ENCODE measurements at regions not wholly inside any gene's neighbourhood (a gene's known extent, or its start where the extent isn't known, plus 50 kb on each side); places are given as distances from the start of the nearest gene placed in this dataset.

DNA sequence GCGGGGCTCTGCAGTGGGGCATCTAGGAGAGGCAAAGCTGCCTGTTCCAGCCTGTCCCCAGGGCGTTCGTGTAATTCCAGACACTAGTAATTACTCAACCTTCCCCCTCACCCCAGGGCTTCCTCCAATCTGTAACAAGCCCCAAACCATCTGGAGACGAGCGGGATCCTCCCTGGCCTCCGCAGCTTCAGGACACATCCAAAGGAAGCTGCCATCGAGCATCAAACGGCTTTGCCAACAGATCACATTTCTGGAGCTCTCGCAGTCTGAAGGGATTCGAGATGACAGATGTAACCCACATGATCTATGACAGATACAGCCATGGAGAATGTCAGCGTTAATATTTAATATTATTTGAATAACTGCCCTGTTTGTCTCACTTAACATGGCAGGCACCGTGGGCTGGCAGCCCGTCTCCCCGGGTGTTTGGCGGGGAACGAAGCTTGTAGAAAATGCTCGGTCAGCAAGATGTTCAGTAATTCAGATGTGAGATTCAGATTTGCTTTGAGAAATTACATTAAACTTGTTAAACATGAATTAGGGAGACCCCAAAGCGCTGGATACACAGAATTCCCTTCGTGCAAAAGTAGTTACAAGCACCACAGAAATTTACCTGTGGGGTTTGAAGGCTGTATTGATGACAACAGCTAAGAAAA, 108.5 kb upstream of the C7orf33 start:
- DNase-seq (ENCODE audit: low read depth), result no peak
- TF ChIP-seq, protein P1, sequence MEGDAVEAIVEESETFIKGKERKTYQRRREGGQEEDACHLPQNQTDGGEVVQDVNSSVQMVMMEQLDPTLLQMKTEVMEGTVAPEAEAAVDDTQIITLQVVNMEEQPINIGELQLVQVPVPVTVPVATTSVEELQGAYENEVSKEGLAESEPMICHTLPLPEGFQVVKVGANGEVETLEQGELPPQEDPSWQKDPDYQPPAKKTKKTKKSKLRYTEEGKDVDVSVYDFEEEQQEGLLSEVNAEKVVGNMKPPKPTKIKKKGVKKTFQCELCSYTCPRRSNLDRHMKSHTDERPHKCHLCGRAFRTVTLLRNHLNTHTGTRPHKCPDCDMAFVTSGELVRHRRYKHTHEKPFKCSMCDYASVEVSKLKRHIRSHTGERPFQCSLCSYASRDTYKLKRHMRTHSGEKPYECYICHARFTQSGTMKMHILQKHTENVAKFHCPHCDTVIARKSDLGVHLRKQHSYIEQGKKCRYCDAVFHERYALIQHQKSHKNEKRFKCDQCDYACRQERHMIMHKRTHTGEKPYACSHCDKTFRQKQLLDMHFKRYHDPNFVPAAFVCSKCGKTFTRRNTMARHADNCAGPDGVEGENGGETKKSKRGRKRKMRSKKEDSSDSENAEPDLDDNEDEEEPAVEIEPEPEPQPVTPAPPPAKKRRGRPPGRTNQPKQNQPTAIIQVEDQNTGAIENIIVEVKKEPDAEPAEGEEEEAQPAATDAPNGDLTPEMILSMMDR (IDR thresholded peaks at IDR 0.05; ENCODE audit: low read depth, low read length, missing control alignments), result no peak
- no peak overlapping the region for H3K4me3 ChIP-seq (ENCODE audit: low read depth, low read length)

DNA sequence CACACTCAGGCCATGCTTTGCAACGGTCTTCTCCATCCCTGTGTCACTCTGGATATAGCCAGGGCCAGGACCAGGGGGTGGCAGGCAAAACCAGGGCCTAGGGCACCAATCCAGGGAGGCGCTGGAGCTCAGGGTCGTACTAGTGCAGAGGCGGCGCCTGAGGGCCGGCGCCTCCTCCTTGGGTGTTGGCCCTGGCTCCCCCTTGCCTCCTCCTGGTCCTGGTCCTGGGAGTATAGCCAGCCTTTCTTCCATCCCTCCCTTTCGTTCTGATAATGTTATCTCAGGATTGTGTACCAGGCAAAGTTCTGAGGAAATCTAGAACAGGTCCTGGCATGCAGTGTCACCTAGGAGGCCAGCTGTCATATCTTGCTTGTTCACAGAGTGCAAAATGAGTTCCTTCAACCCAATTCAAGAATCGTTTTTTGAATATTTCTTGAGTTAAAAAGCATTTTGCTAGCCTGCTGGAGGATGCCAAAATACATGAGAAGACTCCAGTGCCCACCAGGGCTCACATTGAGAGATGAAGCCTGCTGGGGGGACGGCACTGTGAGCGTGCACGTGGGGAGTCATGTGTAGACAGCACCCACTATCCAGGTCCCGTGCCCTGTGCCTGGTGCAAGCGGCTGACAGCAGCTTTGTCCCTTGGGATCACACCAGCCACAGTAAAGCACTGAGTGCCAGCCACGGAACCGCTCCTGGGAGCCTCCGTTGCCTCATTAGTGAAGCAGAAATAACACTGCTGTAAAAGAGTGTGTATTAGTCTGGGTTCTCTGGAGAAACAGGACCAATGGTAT, 106.9 kb upstream of the C7orf33 start:
- TF ChIP-seq, protein P1 (IDR thresholded peaks at IDR 0.05; ENCODE audit: low read depth, low read length, missing control alignments), result no peak
- no peak overlapping the region for H3K4me3 ChIP-seq (ENCODE audit: low read depth, low read length)
- DNase-seq (ENCODE audit: low read depth), result no peak

DNA sequence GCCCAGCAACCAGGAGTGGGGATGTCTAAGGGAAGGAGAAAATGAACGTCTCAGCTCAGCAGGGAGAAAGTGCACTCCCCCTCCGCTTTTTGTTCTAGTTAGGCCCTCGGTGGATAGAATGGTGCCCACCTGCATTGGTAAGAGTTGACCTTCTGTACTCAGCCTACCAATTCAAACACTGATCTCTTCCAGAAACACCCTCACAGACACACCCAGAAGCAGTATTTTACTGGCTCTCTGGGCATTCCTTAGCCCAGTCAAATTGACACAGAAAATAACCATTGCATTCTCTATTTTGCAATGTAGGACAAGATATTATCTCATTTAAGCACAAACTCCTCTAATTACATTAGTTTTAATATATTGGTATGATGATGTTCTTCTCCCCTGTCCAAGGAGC, 106.1 kb upstream of the C7orf33 start:
- TF ChIP-seq, protein P1 (IDR thresholded peaks at IDR 0.05; ENCODE audit: low read depth, low read length, missing control alignments), result no peak
- no peak overlapping the region for H3K4me3 ChIP-seq (ENCODE audit: low read depth, low read length)
- DNase-seq (ENCODE audit: low read depth), result no peak

DNA sequence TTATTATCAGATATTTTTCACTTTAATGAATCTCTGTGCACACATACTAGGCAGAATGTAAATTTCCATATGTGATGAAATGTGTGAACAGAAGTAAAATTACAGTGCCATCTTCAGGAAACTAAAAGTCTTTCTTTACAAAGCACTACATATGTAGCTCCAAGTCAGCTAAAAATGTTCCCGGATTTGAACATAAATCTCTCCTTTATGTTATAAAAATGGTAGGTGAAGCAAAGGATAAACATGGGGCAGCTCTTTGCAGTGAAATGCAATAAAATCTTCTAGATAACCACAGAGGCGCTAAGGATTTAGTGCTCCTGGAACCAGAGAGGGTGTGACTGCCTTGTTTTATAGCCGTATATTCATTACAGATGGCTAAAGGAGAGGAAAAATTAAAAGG, 104.9 kb upstream of the C7orf33 start:
- no peak overlapping the region for H3K4me3 ChIP-seq (ENCODE audit: low read depth, low read length)
- TF ChIP-seq, protein P1 (IDR thresholded peaks at IDR 0.05; ENCODE audit: low read depth, low read length, missing control alignments), result no peak
- no peak for DNase-seq (ENCODE audit: low read depth)

DNA sequence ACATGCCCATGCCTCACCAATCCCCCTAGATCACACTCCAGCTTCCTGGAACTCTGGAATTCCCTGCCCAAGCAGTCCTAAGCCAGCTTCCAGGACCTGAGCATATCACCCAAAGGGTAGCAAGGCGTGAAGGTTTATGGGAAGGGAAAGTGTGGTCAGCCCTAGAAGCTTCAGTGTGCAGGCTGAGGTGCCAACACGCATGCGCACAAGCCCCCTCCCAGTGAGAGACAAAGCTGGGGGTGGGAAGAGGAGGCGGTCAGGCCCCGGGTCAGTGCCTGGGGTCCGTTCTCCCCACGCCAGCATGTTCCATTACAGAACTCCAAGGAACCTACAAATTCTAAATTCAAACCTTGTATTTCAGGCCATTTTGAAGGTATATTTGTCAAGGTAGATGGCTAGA, 103.6 kb upstream of the C7orf33 start:
- TF ChIP-seq, protein P1 (IDR thresholded peaks at IDR 0.05; ENCODE audit: low read depth, low read length, missing control alignments), result no peak

DNA sequence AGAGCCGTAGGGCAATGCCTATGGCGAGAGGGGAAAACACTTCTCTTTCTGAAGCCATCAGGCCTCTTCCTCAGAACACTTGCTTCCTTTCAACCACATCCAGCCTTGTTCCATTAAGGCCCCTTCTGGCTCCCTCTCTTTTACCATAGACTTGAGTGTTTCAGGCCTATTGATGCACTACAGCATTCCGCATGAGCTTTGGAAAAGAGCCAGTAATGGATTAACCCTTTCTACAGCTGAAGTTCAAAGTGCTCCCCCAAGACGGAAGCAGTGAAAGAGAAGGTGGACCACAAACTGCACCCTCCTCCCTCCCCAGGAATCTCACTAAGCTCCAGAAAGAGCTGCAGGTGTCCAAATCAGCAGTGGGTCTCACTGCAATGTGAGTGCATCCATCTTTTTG, 102.7 kb upstream of the C7orf33 start:
- TF ChIP-seq, protein P1 (IDR thresholded peaks at IDR 0.05; ENCODE audit: low read depth, low read length, missing control alignments), result no peak
- H3K4me3 ChIP-seq (ENCODE audit: low read depth, low read length), result no peak overlapping the region
- no peak for DNase-seq (ENCODE audit: low read depth)

More for the DNA sequence above, 103.6 kb upstream of the C7orf33 start:
- DNase-seq (ENCODE audit: low read depth), result no peak
- no peak overlapping the region for H3K4me3 ChIP-seq (ENCODE audit: low read depth, low read length)
